ENCODE measurements at regions not wholly inside any gene's neighbourhood (a gene's known extent, or its start where the extent isn't known, plus 50 kb on each side); places are given as distances from the start of the nearest gene placed in this dataset.

DNA sequence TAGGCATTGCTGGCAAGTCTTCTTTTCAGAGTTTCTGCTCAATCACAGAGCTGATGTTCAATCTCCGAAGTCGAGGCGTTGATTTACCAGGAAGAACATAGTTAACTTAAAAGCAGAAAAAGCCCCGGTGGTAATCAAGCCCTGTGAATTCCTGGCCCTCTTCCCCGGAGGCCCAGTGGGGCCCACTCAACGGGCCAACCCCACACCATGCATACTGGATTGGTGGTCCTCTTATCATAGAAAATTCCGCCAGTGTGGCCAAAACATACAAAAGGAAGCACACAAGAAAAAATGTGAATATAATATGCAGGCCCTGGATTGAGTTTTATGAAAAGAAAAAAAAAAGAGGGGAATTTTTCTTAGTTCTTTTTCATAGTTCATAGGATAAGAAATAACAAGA, 873.0 kb upstream of the NR2F2 start:
- FAIRE-seq = no peak
- no peaks in the 10 kb centered on the region for H3K36me3 ChIP-seq (ENCODE audit: control insufficient read depth, insufficient read depth, low read length)
- no peak for DNase-seq (ENCODE audit: low read depth)
- no peak for TF ChIP-seq CTCF (IDR thresholded peaks at IDR 0.05; ENCODE audit: insufficient read depth, low read length, severe bottlenecking)
- H3K27me3 ChIP-seq (ENCODE audit: control insufficient read depth, insufficient read depth, low read length) = no peaks in the 10 kb centered on the region
- H3K4me3 ChIP-seq (ENCODE audit: low read depth, low read length) = no peak overlapping the region

- Histone ChIP-seq H3K27me3 (ENCODE audit: control insufficient read depth, insufficient read depth, low read length) (no peaks in the 10 kb centered on the region), H3K36me3 (ENCODE audit: control insufficient read depth, insufficient read depth, low read length) (no peaks in the 10 kb centered on the region), H3K4me3 (ENCODE audit: low read depth, low read length) (no peak overlapping the region)
- FAIRE-seq (no peak), DNase-seq (ENCODE audit: low read depth) (no peak)
- no peak for TF ChIP-seq CTCF (IDR thresholded peaks at IDR 0.05; ENCODE audit: insufficient read depth, low read length, severe bottlenecking)
These were observed 871.8 kb upstream of the NR2F2 start for GRCh38 chr15:95458721-95459120.

DNA sequence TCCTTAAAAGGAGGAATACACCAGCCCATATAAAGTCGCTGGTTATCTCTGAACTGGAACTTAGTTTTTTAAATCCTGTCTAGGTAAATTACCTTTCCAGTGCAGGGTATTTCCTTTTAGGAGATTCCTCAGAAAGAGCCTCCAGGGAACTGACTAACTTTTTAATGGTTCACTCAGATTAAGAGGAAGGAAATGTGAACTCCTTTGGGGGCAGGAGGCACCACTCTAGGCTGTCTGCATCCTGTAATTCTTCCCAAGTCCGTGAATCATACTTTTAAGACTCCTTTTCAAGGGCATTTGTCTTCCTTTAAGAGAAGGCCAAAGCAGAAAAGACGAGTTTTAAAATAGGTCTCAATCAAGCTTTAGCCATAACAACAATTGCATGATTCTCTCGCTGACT, 871.2 kb upstream of the NR2F2 start:
- no peak for TF ChIP-seq CTCF (IDR thresholded peaks at IDR 0.05; ENCODE audit: insufficient read depth, low read length, severe bottlenecking)
- Histone ChIP-seq H3K4me3 (ENCODE audit: low read depth, low read length) (no peak overlapping the region), H3K27me3 (ENCODE audit: control insufficient read depth, insufficient read depth, low read length) (no peaks in the 10 kb centered on the region), H3K36me3 (ENCODE audit: control insufficient read depth, insufficient read depth, low read length) (no peaks in the 10 kb centered on the region)
- FAIRE-seq (no peak), DNase-seq (ENCODE audit: low read depth) (peak; percentile 5)

GRCh38 chr15:95464509-95464908, 866.0 kb upstream of the NR2F2 start:
- no peak for FAIRE-seq
- TF ChIP-seq CTCF (IDR thresholded peaks at IDR 0.05; ENCODE audit: insufficient read depth, low read length, severe bottlenecking) = no peak
- H3K27me3 ChIP-seq (ENCODE audit: control insufficient read depth, insufficient read depth, low read length) = no peaks in the 10 kb centered on the region
- no peaks in the 10 kb centered on the region for H3K36me3 ChIP-seq (ENCODE audit: control insufficient read depth, insufficient read depth, low read length)
- H3K4me3 ChIP-seq (ENCODE audit: low read depth, low read length) = no peak overlapping the region
- no peak for DNase-seq (ENCODE audit: low read depth)

DNA sequence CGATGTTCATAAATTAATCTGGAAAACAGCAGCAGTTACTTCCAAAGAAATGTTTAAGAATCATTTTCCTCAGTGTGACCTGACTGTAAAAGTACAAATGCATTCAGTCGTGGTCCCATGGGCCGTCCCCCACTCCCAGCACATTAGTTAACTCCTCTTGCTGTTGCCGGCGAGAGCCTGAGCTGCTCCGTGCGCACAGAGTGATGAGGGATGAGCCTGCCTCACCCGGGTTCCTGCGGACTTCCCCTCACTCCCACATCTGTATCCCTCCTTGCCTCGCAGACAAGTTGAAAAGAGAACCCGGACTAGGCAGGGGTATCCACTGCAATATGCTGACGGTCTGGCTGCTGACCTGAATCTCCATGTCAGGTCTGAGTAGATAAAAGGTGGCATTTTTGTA, 861.7 kb upstream of the NR2F2 start:
- no peak for TF ChIP-seq CTCF (IDR thresholded peaks at IDR 0.05; ENCODE audit: insufficient read depth, low read length, severe bottlenecking)
- Histone ChIP-seq H3K36me3 (ENCODE audit: control insufficient read depth, insufficient read depth, low read length) (no peaks in the 10 kb centered on the region), H3K4me3 (ENCODE audit: low read depth, low read length) (no peak overlapping the region), H3K27me3 (ENCODE audit: control insufficient read depth, insufficient read depth, low read length) (no peaks in the 10 kb centered on the region)
- no peak for FAIRE-seq
- DNase-seq (ENCODE audit: low read depth) = no peak

GRCh38 chr15:95469496-95470000, 861.0 kb upstream of the NR2F2 start:
- no peak for DNase-seq (ENCODE audit: low read depth)
- H3K36me3 ChIP-seq (ENCODE audit: control insufficient read depth, insufficient read depth, low read length) = no peaks in the 10 kb centered on the region
- TF ChIP-seq CTCF (IDR thresholded peaks at IDR 0.05; ENCODE audit: insufficient read depth, low read length, severe bottlenecking) = no peak
- no peak overlapping the region for H3K4me3 ChIP-seq (ENCODE audit: low read depth, low read length)
- FAIRE-seq = no peak
- H3K27me3 ChIP-seq (ENCODE audit: control insufficient read depth, insufficient read depth, low read length) = no peaks in the 10 kb centered on the region
